Activated B cell treated with CpG ODN at 0.5 μM for 24 hours (primary cell): ENCODE measurements at regions not wholly inside any gene's neighbourhood (a gene's known extent, or its start where the extent isn't known, plus 50 kb on each side); places are given as distances from the start of the nearest gene placed in this dataset.

Experiments used
- ATAC-seq: fragments of 200-7000 bp; cut with Tn5 transposase; one replicate; pipeline ENCODE4 v1.10.0; 2021; ENCODE audit warnings: low read depth, mild to moderate bottlenecking, moderate library complexity
- CTCF ChIA-PET: fragments of 350-600 bp; sonication (Branson Sonifier 250); formaldehyde crosslinking; loops from one replicate; lab custom pipeline; 2021; ENCODE audit warnings: antibody characterized with exemption; lab: Charles Lee
- POLR2A ChIA-PET: fragments of 350-600 bp; sonication (Branson Sonifier 250); formaldehyde crosslinking; loops from one replicate; lab custom pipeline; 2021; ENCODE audit warnings: antibody characterized with exemption; lab: Charles Lee
- DNase-seq: peaks from one replicate; pipeline ENCODE4 v3.0.0; 2022
- H3K27ac Mint-ChIP-seq: one replicate; pipeline ENCODE4 v1.8.0; 2020; ENCODE audit warnings: mixed read lengths
- H3K27me3 Mint-ChIP-seq: one replicate; pipeline ENCODE4 v1.8.0; 2021; ENCODE audit warnings: mixed read lengths
- H3K36me3 Mint-ChIP-seq: one replicate; pipeline ENCODE4 v1.8.0; 2021; ENCODE audit warnings: low read depth, mixed read lengths
- H3K4me1 Mint-ChIP-seq: one replicate; pipeline ENCODE4 v1.8.0; 2021; ENCODE audit warnings: mixed read lengths
- H3K4me3 Mint-ChIP-seq: one replicate; pipeline ENCODE4 v1.8.0; 2020; ENCODE audit warnings: mild to moderate bottlenecking, mixed read lengths
- H3K9me3 Mint-ChIP-seq: one replicate; pipeline ENCODE4 v1.8.0; 2020; ENCODE audit warnings: mixed read lengths
- CTCF ChIP-seq: fragments of 200-600 bp; IDR thresholded peaks from one replicate; pipeline ENCODE4 v1.8.0; 2022; ENCODE audit warnings: antibody characterized with exemption, mild to moderate bottlenecking
- intact Hi-C: fragments of 100-400 bp; cut with micrococcal nuclease; formaldehyde crosslinking; loops from one replicate; pipeline ENCODE4 v1.15.1; 2024

GRCh38 chr5:147036691-147037245 lies 158.2 kb upstream of the PPP2R2B start:
- H3K27ac Mint-ChIP-seq, result no peak overlapping the region
- H3K9me3 Mint-ChIP-seq, result peaks cover 3% of the 10 kb centered on the region
- TF ChIP-seq CTCF, result no peak
- no peaks in the 10 kb centered on the region for H3K4me1 Mint-ChIP-seq
- no peak for ATAC-seq
- H3K36me3 Mint-ChIP-seq, result no peaks in the 10 kb centered on the region
- CTCF ChIA-PET, result no interaction called here
- intact Hi-C loops, result no loop called here
- POLR2A ChIA-PET, result no interaction called here
- no peak overlapping the region for H3K4me3 Mint-ChIP-seq
- no peak for DNase-seq
- no peaks in the 10 kb centered on the region for H3K27me3 Mint-ChIP-seq

GRCh38 chr5:147037515-147038205 lies 159.1 kb upstream of the PPP2R2B start:
- ChIA-PET CTCF (no interaction called here), POLR2A (no interaction called here)
- ATAC-seq, result no peak

GRCh38 chr5:147040856-147041255 lies 162.3 kb upstream of the PPP2R2B start:
- Mint-ChIP-seq H3K36me3 (no peaks in the 10 kb centered on the region), H3K9me3 (no peaks in the 10 kb centered on the region), H3K27me3 (peaks cover 2% of the 10 kb centered on the region), H3K4me3 (no peak overlapping the region), H3K27ac (no peak overlapping the region), H3K4me1 (no peaks in the 10 kb centered on the region)
- POLR2A ChIA-PET, result no interaction called here
- intact Hi-C loops, result no loop called here
- no peak for TF ChIP-seq CTCF
- CTCF ChIA-PET, result no interaction called here
- DNase-seq, result no peak
- no peak for ATAC-seq

More at GRCh38 chr5:147037515-147038205, 159.1 kb upstream of the PPP2R2B start:
- no peaks in the 10 kb centered on the region for H3K4me1 Mint-ChIP-seq
- peaks cover 1% of the 10 kb centered on the region for H3K27me3 Mint-ChIP-seq
- TF ChIP-seq CTCF, result no peak
- intact Hi-C loops, result no loop called here
- no peak overlapping the region for H3K27ac Mint-ChIP-seq
- no peak for DNase-seq
- H3K9me3 Mint-ChIP-seq, result no peaks in the 10 kb centered on the region
- no peak overlapping the region for H3K4me3 Mint-ChIP-seq
- H3K36me3 Mint-ChIP-seq, result no peaks in the 10 kb centered on the region

GRCh38 chr5:147044572-147045273 lies 166.2 kb upstream of the PPP2R2B start:
- ChIA-PET CTCF (no interaction called here), POLR2A (no interaction called here)
- no peaks in the 10 kb centered on the region for H3K36me3 Mint-ChIP-seq
- intact Hi-C loops, result no loop called here
- H3K4me3 Mint-ChIP-seq, result no peak overlapping the region
- DNase-seq (no peak), ATAC-seq (no peak)
- H3K27ac Mint-ChIP-seq, result no peak overlapping the region
- no peaks in the 10 kb centered on the region for H3K4me1 Mint-ChIP-seq
- peaks cover 2% of the 10 kb centered on the region for H3K27me3 Mint-ChIP-seq
- no peaks in the 10 kb centered on the region for H3K9me3 Mint-ChIP-seq
- no peak for TF ChIP-seq CTCF

- intact Hi-C loops, result no loop called here
- H3K27me3 Mint-ChIP-seq, result peaks cover 2% of the 10 kb centered on the region
- DNase-seq, result no peak
- no peak for TF ChIP-seq CTCF
- H3K27ac Mint-ChIP-seq, result no peak overlapping the region
- no peaks in the 10 kb centered on the region for H3K36me3 Mint-ChIP-seq
- ChIA-PET CTCF (no interaction called here), POLR2A (no interaction called here)
- H3K9me3 Mint-ChIP-seq, result no peaks in the 10 kb centered on the region
- no peak for ATAC-seq
- H3K4me3 Mint-ChIP-seq, result no peak overlapping the region
- H3K4me1 Mint-ChIP-seq, result no peaks in the 10 kb centered on the region
These were observed 166.7 kb upstream of the PPP2R2B start for GRCh38 chr5:147045290-147045689.
